Activated T-helper 17 cell treated with anti-CD3 and anti-CD28 coated beads, Interleukin-2, amount 50 U/mL, for 72 hours (primary cell): ENCODE measurements at regions not wholly inside any gene's neighbourhood (a gene's known extent, or its start where the extent isn't known, plus 50 kb on each side); places are given as distances from the start of the nearest gene placed in this dataset.

Experiments
- ATAC-seq: fragments of 150-1000 bp; cut with Tn5 transposase; replicated peaks from 2 replicates; pipeline ENCODE4 v1.10.0; 2021; ENCODE audit warnings: mild to moderate bottlenecking, moderate library complexity
- H3K27ac Mint-ChIP-seq: one replicate; pipeline ENCODE4 v1.8.0; 2022; ENCODE audit warnings: mixed read lengths
- H3K27me3 Mint-ChIP-seq: one replicate; pipeline ENCODE4 v1.8.0; 2022; ENCODE audit warnings: mixed read lengths
- H3K36me3 Mint-ChIP-seq: one replicate; pipeline ENCODE4 v1.8.0; 2022; ENCODE audit warnings: low read depth, mild to moderate bottlenecking, mixed read lengths
- H3K4me1 Mint-ChIP-seq: one replicate; pipeline ENCODE4 v1.8.0; 2022; ENCODE audit warnings: mixed read lengths
- H3K4me3 Mint-ChIP-seq: one replicate; pipeline ENCODE4 v1.8.0; 2022; ENCODE audit warnings: mild to moderate bottlenecking, mixed read lengths
- H3K9me3 Mint-ChIP-seq: one replicate; pipeline ENCODE4 v1.8.0; 2022; ENCODE audit warnings: mixed read lengths

DNA sequence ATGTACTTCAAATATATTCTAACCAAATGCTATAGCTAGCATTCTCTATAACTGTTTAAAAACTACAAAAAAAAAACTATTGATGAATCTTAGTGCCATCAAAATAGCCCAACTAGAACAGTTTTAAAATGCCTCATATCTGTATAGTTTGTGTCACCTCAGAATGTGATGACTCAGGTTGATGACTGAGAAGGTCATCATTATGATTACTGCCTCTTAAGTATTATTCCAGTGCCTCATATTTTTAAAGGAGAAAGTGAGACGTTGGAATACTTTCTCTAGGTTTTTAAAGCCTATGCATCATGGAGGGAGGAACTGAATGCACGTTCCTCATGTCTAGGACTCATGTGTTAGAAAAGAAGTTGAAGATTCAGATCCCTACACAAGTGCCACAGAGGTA is 88.2 kb downstream of the TMA16 start:
- Mint-ChIP-seq H3K9me3 (no peaks in the 10 kb centered on the region), H3K4me1 (no peaks in the 10 kb centered on the region), H3K36me3 (no peaks in the 10 kb centered on the region), H3K27ac (no peak overlapping the region), H3K4me3 (no peak overlapping the region), H3K27me3 (peaks cover 3% of the 10 kb centered on the region)
- peak; percentile 38 for ATAC-seq

- H3K27me3 Mint-ChIP-seq, result peaks cover 3% of the 10 kb centered on the region
- H3K36me3 Mint-ChIP-seq, result no peaks in the 10 kb centered on the region
- ATAC-seq, result no peak
- H3K9me3 Mint-ChIP-seq, result no peaks in the 10 kb centered on the region
- no peak overlapping the region for H3K4me3 Mint-ChIP-seq
- peaks cover 8% of the 10 kb centered on the region for H3K4me1 Mint-ChIP-seq
- H3K27ac Mint-ChIP-seq, result no peak overlapping the region
Measured at GRCh38 chr4:163587867-163588266, 93.4 kb downstream of the TMA16 start.

DNA sequence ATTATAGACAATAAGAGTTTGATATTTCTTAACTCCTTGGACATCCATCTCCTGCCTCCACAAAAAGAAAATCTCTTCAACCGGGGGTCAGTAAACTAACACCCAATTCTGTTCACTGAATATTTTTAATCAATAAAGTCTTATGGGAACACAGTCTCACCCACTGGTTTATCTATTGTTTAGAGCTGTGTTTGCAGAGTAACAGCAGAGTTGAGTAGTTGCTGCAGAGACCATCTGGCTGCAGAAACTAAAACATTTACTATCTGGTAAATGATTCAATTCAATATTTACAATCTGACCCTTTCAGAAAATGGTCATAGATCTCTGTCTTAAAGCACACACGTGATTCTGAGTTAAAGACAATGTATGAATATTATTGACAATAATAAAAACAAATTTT is 94.0 kb downstream of the TMA16 start:
- Mint-ChIP-seq H3K9me3 (no peaks in the 10 kb centered on the region), H3K4me1 (peaks cover 8% of the 10 kb centered on the region), H3K36me3 (no peaks in the 10 kb centered on the region), H3K27me3 (peaks cover 3% of the 10 kb centered on the region), H3K27ac (no peak overlapping the region), H3K4me3 (no peak overlapping the region)
- no peak for ATAC-seq

GRCh38 chr4:163590103-163590502 is 95.6 kb downstream of the TMA16 start:
- H3K9me3 Mint-ChIP-seq, result no peaks in the 10 kb centered on the region
- no peak overlapping the region for H3K27ac Mint-ChIP-seq
- no peak for ATAC-seq
- no peak overlapping the region for H3K4me3 Mint-ChIP-seq
- no peaks in the 10 kb centered on the region for H3K36me3 Mint-ChIP-seq
- H3K4me1 Mint-ChIP-seq, result peaks cover 8% of the 10 kb centered on the region
- H3K27me3 Mint-ChIP-seq, result peaks cover 3% of the 10 kb centered on the region

- Mint-ChIP-seq H3K4me3 (no peak overlapping the region), H3K27ac (no peak overlapping the region)
Measured at GRCh38 chr4:163590619-163591264, 96.3 kb downstream of the TMA16 start.

GRCh38 chr4:163591614-163592020 is 97.1 kb downstream of the TMA16 start:
- no peak overlapping the region for H3K4me3 Mint-ChIP-seq
- no peaks in the 10 kb centered on the region for H3K36me3 Mint-ChIP-seq
- peaks cover 8% of the 10 kb centered on the region for H3K4me1 Mint-ChIP-seq
- no peak overlapping the region for H3K27ac Mint-ChIP-seq
- no peaks in the 10 kb centered on the region for H3K9me3 Mint-ChIP-seq
- peaks cover 3% of the 10 kb centered on the region for H3K27me3 Mint-ChIP-seq
- no peak for ATAC-seq

More at GRCh38 chr4:163590619-163591264, 96.3 kb downstream of the TMA16 start:
- no peaks in the 10 kb centered on the region for H3K36me3 Mint-ChIP-seq
- no peak for ATAC-seq
- peaks cover 8% of the 10 kb centered on the region for H3K4me1 Mint-ChIP-seq
- peaks cover 3% of the 10 kb centered on the region for H3K27me3 Mint-ChIP-seq
- no peaks in the 10 kb centered on the region for H3K9me3 Mint-ChIP-seq

DNA sequence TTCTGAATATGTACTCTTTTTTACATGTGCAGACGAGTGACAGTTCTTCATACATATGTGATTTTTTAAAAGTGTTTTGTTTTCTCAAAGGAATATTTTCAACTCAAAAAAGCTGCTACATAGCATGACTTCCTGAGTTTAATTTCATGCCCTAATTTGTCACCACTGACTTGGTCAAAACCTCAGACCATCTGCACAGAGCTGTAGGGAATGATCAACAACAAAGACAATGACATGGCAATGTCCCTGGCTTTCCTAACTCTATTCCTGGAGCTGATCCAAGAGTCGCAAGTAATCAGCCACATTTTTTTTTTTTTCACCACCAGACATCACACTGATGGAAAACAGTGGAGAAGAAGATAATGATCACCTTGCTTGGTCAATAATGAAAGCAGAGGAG is 97.7 kb downstream of the TMA16 start:
- no peaks in the 10 kb centered on the region for H3K36me3 Mint-ChIP-seq
- no peaks in the 10 kb centered on the region for H3K9me3 Mint-ChIP-seq
- peaks cover 8% of the 10 kb centered on the region for H3K4me1 Mint-ChIP-seq
- H3K27me3 Mint-ChIP-seq, result peaks cover 3% of the 10 kb centered on the region
- no peak for ATAC-seq
- H3K27ac Mint-ChIP-seq, result no peak overlapping the region
- H3K4me3 Mint-ChIP-seq, result no peak overlapping the region

- Mint-ChIP-seq H3K36me3 (no peaks in the 10 kb centered on the region), H3K27ac (no peak overlapping the region), H3K4me3 (no peak overlapping the region), H3K27me3 (peaks cover 3% of the 10 kb centered on the region), H3K4me1 (peaks cover 8% of the 10 kb centered on the region), H3K9me3 (no peaks in the 10 kb centered on the region)
- no peak for ATAC-seq
Measured at GRCh38 chr4:163595580-163595979, 101.1 kb downstream of the TMA16 start.

DNA sequence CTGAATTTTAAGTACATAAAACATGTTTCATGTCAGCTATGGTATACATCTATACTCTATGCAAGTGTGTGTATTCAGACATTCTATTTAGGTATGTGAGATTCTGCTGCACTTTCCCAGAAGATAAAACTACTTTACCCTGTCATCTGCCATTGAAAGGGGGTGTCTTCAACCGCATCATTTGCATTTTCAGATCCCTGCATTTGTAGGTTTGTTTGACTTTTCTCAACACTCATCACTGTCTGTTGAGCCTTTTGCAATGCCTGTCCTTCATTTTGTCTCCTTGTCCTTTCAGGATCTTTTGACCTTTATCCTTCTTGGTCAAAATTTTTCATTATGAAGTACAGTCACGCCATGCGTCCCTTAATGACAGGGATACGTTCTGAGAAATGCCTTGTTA is 103.5 kb downstream of the TMA16 start:
- no peak for ATAC-seq
- H3K36me3 Mint-ChIP-seq, result no peaks in the 10 kb centered on the region
- no peaks in the 10 kb centered on the region for H3K9me3 Mint-ChIP-seq
- peaks cover 3% of the 10 kb centered on the region for H3K27me3 Mint-ChIP-seq
- H3K4me3 Mint-ChIP-seq, result no peak overlapping the region
- H3K27ac Mint-ChIP-seq, result no peak overlapping the region
- no peaks in the 10 kb centered on the region for H3K4me1 Mint-ChIP-seq

DNA sequence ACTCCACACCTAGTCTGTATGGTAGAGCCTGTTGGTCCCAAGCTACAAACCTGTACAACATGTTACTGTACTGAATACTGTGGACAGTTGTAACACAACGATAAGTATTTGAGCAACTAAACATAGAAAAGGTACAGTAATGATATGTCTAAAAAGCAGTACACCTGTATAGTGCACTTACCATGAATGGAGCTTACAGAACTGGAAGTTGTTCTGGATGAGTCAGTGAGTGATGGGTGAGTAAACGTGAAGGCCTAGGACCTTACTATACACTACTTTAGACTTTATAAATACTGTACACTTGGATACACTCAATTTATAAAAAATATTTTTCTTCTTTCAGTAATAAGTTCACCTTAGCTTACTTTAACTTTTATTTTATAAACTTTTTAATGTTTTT is 104.0 kb downstream of the TMA16 start:
- Mint-ChIP-seq H3K9me3 (no peaks in the 10 kb centered on the region), H3K27ac (no peak overlapping the region), H3K27me3 (peaks cover 3% of the 10 kb centered on the region), H3K4me3 (no peak overlapping the region), H3K4me1 (no peaks in the 10 kb centered on the region), H3K36me3 (no peaks in the 10 kb centered on the region)
- ATAC-seq, result no peak

DNA sequence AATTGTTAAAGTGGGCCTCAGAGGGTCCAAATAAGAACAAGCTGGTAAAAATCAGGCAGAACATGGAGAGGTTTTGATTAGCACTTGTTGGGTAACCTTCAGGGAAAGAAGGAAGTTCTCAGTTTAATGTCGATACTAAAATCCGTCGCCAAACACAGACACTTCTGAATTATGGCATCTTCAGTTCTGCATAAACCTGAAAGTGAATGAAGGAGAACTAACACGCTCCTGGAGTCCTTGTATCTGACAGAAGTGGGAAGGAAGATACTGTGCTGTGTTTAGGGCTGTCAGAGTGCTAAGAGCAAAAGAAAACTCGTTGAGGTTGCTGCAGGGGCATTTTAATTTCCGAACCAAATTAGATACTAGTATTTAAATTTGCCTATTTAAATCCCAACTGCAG is 106.2 kb downstream of the TMA16 start:
- Mint-ChIP-seq H3K27ac (no peak overlapping the region), H3K9me3 (peaks cover 4% of the 10 kb centered on the region), H3K27me3 (no peaks in the 10 kb centered on the region), H3K4me1 (no peaks in the 10 kb centered on the region), H3K4me3 (no peak overlapping the region), H3K36me3 (no peaks in the 10 kb centered on the region)
- ATAC-seq, result no peak

GRCh38 chr4:163603257-163603656 is 108.8 kb downstream of the TMA16 start:
- H3K4me3 Mint-ChIP-seq, result no peak overlapping the region

GRCh38 chr4:163606896-163607691 is 112.6 kb downstream of the TMA16 start:
- Mint-ChIP-seq H3K4me1 (peaks cover 17% of the 10 kb centered on the region), H3K27me3 (peaks cover 3% of the 10 kb centered on the region), H3K27ac (no peak overlapping the region), H3K4me3 (no peak overlapping the region), H3K36me3 (no peaks in the 10 kb centered on the region), H3K9me3 (peaks cover 4% of the 10 kb centered on the region)
- ATAC-seq, result no peak

More at GRCh38 chr4:163603257-163603656, 108.8 kb downstream of the TMA16 start:
- Mint-ChIP-seq H3K27me3 (no peaks in the 10 kb centered on the region), H3K4me1 (peaks cover 10% of the 10 kb centered on the region), H3K36me3 (no peaks in the 10 kb centered on the region), H3K9me3 (peaks cover 4% of the 10 kb centered on the region), H3K27ac (no peak overlapping the region)
- ATAC-seq, result no peak

DNA sequence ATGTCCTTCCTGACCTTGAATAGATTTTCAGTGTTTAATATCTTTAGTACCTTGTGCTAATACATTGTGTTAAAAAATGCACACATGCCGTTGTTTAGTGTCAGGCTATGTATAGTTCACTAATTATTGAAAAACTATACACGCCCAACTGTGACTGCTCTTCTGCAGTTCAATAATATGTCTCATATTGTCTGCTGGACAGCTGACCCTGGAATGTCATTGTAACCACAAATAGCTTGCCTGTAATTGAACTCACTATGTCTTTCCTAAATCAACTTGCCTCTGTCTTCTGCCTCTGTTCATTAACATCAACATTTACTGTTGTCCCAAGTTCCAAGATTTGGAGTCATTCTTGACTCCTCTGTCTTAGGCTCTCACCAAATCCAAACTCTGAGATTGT is 114.5 kb downstream of the TMA16 start:
- H3K9me3 Mint-ChIP-seq, result peaks cover 4% of the 10 kb centered on the region
- no peak for ATAC-seq

GRCh38 chr4:163610648-163611047 is 116.2 kb downstream of the TMA16 start:
- Mint-ChIP-seq H3K27ac (no peak overlapping the region), H3K27me3 (peaks cover 11% of the 10 kb centered on the region), H3K4me1 (peaks cover 17% of the 10 kb centered on the region), H3K36me3 (no peaks in the 10 kb centered on the region), H3K4me3 (no peak overlapping the region), H3K9me3 (peaks cover 4% of the 10 kb centered on the region)
- ATAC-seq, result no peak

More for the DNA sequence above, 114.5 kb downstream of the TMA16 start:
- Mint-ChIP-seq H3K36me3 (no peaks in the 10 kb centered on the region), H3K4me3 (no peak overlapping the region), H3K4me1 (peaks cover 17% of the 10 kb centered on the region), H3K27ac (no peak overlapping the region), H3K27me3 (peaks cover 6% of the 10 kb centered on the region)
